Keratinocyte (primary cell): ENCODE measurements at regions not wholly inside any gene's neighbourhood (a gene's known extent, or its start where the extent isn't known, plus 50 kb on each side); places are given as distances from the start of the nearest gene placed in this dataset.

ENCODE experiments used
- CTCF ChIP-seq, 3 experiments: IDR thresholded peaks in 1 of 3; conservative IDR thresholded peaks in 1 of 3; optimal IDR thresholded peaks in 1 of 3; 2 replicates in 2 of 3; 3 replicates in 1 of 3; pipeline versions ENCODE3 to v1.5.1; 2011; ENCODE audit warnings: low read length in 3 of 3, mild to moderate bottlenecking in 3 of 3, moderate library complexity in 2 of 3, control low read depth in 1 of 3, inconsistent platforms in 1 of 3; ENCODE audit not compliant: insufficient read depth in 2 of 3; ENCODE audit errors: extremely low read depth in 1 of 3
- EZH2 ChIP-seq: IDR thresholded peaks from one replicate; pipeline ENCODE4 v1.6.1; 2012; ENCODE audit warnings: inconsistent platforms, mild to moderate bottlenecking, low read length, moderate library complexity

GRCh38 chr2:15776992-15777702 is 163.2 kb upstream of the MYCN start:
- TF ChIP-seq CTCF (optimal IDR thresholded peaks at IDR 0.05 in 1 of 3, IDR thresholded peaks at IDR 0.05 in 1 of 3, conservative IDR thresholded peaks at IDR 0.05 in 1 of 3; ENCODE audit: extremely low read depth in 1 of 3, insufficient read depth in 2 of 3, low read length in 3 of 3) (no peak), EZH2 (no peak)
